ENCODE measurements at regions not wholly inside any gene's neighbourhood (a gene's known extent, or its start where the extent isn't known, plus 50 kb on each side); places are given as distances from the start of the nearest gene placed in this dataset.

DNA sequence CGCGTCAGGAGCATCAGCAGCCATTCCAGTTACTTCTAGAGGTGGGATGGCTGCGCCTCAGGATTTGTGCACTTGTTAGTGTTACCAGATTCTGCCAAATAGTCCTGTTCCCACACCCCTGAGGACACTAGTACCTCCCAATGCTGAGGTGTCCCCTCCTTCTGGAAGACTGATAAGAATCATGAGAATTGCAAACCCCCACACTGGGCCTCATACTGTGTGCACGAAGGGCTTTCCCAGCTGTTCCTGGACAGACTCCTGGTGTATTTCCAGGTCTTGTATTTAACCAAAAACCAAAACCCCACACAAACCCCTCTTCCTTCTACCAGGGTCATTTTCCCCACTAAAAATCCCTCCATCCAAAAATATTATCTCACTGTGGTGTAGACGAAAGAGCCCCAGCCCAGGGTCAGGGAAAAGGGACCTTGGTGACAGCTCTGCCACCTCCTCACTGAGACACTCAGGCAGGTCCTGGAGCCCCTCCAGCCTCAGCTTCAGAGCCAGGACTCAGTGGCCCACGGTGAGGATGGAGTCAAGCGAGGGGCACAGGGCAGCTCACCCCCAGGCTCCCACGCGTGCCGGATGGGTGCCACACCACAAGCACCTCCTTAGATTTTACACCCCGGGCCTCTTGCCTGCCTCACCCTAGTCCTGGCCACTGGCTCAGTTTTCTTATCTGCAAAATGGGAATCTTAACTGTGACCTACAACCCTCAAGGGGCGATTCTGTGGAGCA lies 131.4 kb upstream of the RUNX3 start:
- H3K4me1 ChIP-seq (ENCODE audit: control insufficient read depth in 2 of 2, insufficient read depth in 2 of 2, low read length in 2 of 2), result peaks cover 0 to 2% of the 10 kb centered on the region in 2 donors
- peaks cover 0 to 2% of the 10 kb centered on the region in 2 donors for H3K27me3 ChIP-seq (ENCODE audit: control insufficient read depth in 2 of 2, insufficient read depth in 2 of 2, low read length in 2 of 2)
- no peak overlapping the region for H3K27ac ChIP-seq (ENCODE audit: low read depth in 2 of 2, low read length in 2 of 2)

DNA sequence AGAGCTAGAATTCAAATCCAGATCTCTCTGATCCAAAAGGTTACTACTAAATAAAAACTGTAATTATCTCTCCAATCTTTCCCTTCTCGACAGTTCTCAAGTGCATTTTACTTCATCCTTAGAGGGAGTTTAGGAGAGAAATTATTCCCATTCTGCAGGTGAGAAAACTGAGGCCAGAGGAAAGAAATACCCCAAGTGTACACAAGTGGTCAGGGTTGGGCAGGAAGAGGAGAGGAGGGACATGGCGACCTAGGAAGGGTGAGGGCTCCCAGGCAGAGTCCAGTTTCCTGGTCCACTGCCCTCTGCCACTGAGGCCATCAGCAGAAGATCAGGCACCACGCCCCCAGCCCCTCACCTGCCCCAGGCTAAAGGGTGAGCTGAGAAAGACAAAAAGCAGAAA lies 127.1 kb upstream of the RUNX3 start:
- no peak overlapping the region for H3K4me3 ChIP-seq (ENCODE audit: low read length in 2 of 2)
- no peaks in the 10 kb centered on the region for H3K4me1 ChIP-seq (ENCODE audit: control insufficient read depth in 2 of 2, insufficient read depth in 2 of 2, low read length in 2 of 2)
- H3K27me3 ChIP-seq (ENCODE audit: control insufficient read depth in 2 of 2, insufficient read depth in 2 of 2, low read length in 2 of 2), result peaks cover 0 to 5% of the 10 kb centered on the region in 2 donors
- no peaks in the 10 kb centered on the region for H3K36me3 ChIP-seq (ENCODE audit: control insufficient read depth in 2 of 2, insufficient read depth in 2 of 2, low read length in 2 of 2)
- no peak overlapping the region for H3K9ac ChIP-seq (ENCODE audit: low read depth in 1 of 2, low read length in 2 of 2)
- no peak overlapping the region for H3K27ac ChIP-seq (ENCODE audit: low read depth in 2 of 2, low read length in 2 of 2)
- H3K9me3 ChIP-seq (ENCODE audit: control insufficient read depth in 2 of 2, low read length in 2 of 2), result no peaks in the 10 kb centered on the region

More for the DNA sequence above, 131.4 kb upstream of the RUNX3 start:
- no peak overlapping the region for H3K9ac ChIP-seq (ENCODE audit: low read depth in 1 of 2, low read length in 2 of 2)
- H3K4me3 ChIP-seq (ENCODE audit: low read length in 2 of 2), result no peak overlapping the region
- H3K36me3 ChIP-seq (ENCODE audit: control insufficient read depth in 2 of 2, insufficient read depth in 2 of 2, low read length in 2 of 2), result no peaks in the 10 kb centered on the region
- H3K9me3 ChIP-seq (ENCODE audit: control insufficient read depth in 2 of 2, low read length in 2 of 2), result no peaks in the 10 kb centered on the region

DNA sequence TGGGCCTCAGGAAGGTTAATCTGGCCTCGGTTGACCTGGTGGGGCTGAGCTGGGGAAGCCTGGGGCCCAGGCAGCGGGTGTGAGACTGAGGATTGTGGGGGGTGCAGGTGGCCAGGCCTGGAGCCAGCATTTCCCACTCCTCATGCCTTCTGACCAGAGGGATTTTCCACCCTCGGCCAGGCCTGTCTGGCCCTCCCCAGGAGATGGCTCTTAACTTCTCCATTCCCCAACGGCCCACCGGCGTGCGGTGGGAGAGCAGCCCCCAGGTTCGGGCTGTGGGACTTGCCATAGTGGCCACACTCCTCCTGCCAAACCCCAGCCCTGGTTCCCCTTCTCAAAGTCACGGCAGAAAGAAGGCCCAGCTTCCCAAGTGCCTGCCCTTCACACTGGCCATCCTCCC lies 126.5 kb upstream of the RUNX3 start:
- H3K4me1 ChIP-seq (ENCODE audit: control insufficient read depth in 2 of 2, insufficient read depth in 2 of 2, low read length in 2 of 2), result no peaks in the 10 kb centered on the region
- no peaks in the 10 kb centered on the region for H3K36me3 ChIP-seq (ENCODE audit: control insufficient read depth in 2 of 2, insufficient read depth in 2 of 2, low read length in 2 of 2)
- no peaks in the 10 kb centered on the region for H3K9me3 ChIP-seq (ENCODE audit: control insufficient read depth in 2 of 2, low read length in 2 of 2)
- H3K27ac ChIP-seq (ENCODE audit: low read depth in 2 of 2, low read length in 2 of 2), result no peak overlapping the region
- no peak overlapping the region for H3K9ac ChIP-seq (ENCODE audit: low read depth in 1 of 2, low read length in 2 of 2)
- no peak overlapping the region for H3K4me3 ChIP-seq (ENCODE audit: low read length in 2 of 2)
- peaks cover 0 to 5% of the 10 kb centered on the region in 2 donors for H3K27me3 ChIP-seq (ENCODE audit: control insufficient read depth in 2 of 2, insufficient read depth in 2 of 2, low read length in 2 of 2)

DNA sequence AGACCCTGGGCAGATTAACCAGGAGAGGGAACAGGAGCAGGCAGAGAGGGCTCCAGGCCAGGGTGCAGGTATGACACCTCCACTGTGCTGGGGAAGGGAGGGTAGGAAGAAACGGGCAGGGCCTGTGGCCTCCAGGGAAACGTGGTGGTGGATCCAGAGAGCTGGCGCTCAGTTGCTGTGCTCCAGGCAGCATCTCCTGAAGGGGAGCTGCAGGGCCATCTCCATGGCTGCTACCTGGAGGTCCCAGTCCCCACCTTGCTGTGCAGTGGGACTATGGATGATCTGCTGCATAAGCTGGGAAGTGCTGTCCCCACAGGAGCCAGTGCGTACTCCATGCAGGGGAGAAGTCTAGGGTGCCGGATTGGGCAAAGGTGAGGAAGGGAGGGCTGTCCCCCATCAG lies 125.9 kb upstream of the RUNX3 start:
- peaks cover 0 to 5% of the 10 kb centered on the region in 2 donors for H3K27me3 ChIP-seq (ENCODE audit: control insufficient read depth in 2 of 2, insufficient read depth in 2 of 2, low read length in 2 of 2)
- no peaks in the 10 kb centered on the region for H3K9me3 ChIP-seq (ENCODE audit: control insufficient read depth in 2 of 2, low read length in 2 of 2)
- H3K27ac ChIP-seq (ENCODE audit: low read depth in 2 of 2, low read length in 2 of 2), result no peak overlapping the region
- no peak overlapping the region for H3K4me3 ChIP-seq (ENCODE audit: low read length in 2 of 2)
- no peaks in the 10 kb centered on the region for H3K36me3 ChIP-seq (ENCODE audit: control insufficient read depth in 2 of 2, insufficient read depth in 2 of 2, low read length in 2 of 2)
- no peak overlapping the region for H3K9ac ChIP-seq (ENCODE audit: low read depth in 1 of 2, low read length in 2 of 2)
- no peaks in the 10 kb centered on the region for H3K4me1 ChIP-seq (ENCODE audit: control insufficient read depth in 2 of 2, insufficient read depth in 2 of 2, low read length in 2 of 2)

DNA sequence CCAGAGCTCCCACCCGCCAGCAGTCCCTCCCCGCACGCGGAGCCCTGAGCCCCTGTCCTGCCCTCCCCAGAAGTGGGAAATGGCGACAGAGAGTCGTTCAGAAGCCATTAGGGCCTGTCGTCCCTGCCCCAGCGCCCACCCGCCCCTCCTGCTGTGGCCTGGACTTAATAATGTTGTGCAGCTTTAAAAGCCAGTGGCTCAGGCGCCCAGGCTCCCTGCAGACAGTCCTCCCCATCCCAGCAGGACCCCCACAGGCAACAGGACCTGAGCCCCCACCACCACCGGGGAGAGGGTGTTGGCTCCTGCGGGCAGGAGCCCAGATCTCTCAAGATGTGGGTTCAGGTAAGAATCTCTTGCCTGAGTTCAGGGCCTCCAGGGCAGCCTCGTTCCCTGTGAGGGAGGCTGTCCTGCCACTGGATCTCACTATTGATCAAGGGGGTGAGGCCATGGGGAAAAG lies 125.3 kb upstream of the RUNX3 start:
- Histone ChIP-seq H3K27ac (ENCODE audit: low read depth in 2 of 2, low read length in 2 of 2) (no peak overlapping the region), H3K36me3 (ENCODE audit: control insufficient read depth in 2 of 2, insufficient read depth in 2 of 2, low read length in 2 of 2) (no peaks in the 10 kb centered on the region), H3K9me3 (ENCODE audit: control insufficient read depth in 2 of 2, low read length in 2 of 2) (no peaks in the 10 kb centered on the region), H3K9ac (ENCODE audit: low read depth in 1 of 2, low read length in 2 of 2) (no peak overlapping the region), H3K4me1 (ENCODE audit: control insufficient read depth in 2 of 2, insufficient read depth in 2 of 2, low read length in 2 of 2) (no peaks in the 10 kb centered on the region), H3K4me3 (ENCODE audit: low read length in 2 of 2) (no peak overlapping the region), H3K27me3 (ENCODE audit: control insufficient read depth in 2 of 2, insufficient read depth in 2 of 2, low read length in 2 of 2) (peaks cover 0 to 5% of the 10 kb centered on the region in 2 donors)

DNA sequence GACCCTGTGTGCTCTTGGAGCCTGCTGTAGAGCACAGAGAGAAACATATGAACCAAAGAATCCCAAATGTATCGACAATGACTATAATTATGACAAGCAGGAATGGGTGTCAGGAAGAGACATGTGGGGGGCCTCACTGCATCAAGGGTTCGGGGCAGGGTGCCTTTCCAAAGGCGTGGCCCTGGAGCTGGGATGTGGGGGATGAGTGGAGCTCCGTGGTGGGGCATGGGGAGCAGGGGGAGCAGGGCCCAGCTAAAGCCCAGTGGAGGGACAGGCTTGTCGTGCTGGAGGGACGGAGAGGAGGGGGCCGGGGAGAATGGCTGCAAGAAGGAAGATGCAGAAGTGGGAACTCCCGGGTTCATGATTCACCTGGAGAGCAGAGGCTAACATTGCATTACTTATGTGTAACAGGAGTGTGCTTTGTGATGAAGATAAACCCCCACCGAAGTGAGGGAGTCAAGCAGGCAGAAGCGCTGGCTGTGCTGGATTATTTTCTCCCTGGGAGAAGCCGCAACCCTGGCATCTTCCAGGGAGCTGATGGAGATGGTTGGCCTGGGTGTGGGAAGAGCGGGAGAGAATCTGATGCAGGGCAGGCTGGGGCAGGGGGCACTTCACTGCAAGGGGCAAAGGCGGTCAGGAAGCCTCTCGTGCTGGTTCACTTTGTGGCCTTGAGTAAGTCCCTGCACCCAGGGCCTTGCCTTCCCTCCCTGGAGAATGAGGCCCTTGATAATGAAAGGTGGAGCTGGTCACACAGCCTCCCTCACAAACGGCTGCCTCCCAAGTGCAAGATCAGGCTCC lies 124.6 kb upstream of the RUNX3 start:
- H3K36me3 ChIP-seq (ENCODE audit: control insufficient read depth in 2 of 2, insufficient read depth in 2 of 2, low read length in 2 of 2), result no peaks in the 10 kb centered on the region
- H3K4me3 ChIP-seq (ENCODE audit: low read length in 2 of 2), result no peak overlapping the region
- H3K4me1 ChIP-seq (ENCODE audit: control insufficient read depth in 2 of 2, insufficient read depth in 2 of 2, low read length in 2 of 2), result no peaks in the 10 kb centered on the region
- H3K9ac ChIP-seq (ENCODE audit: low read depth in 1 of 2, low read length in 2 of 2), result no peak overlapping the region
- H3K27me3 ChIP-seq (ENCODE audit: control insufficient read depth in 2 of 2, insufficient read depth in 2 of 2, low read length in 2 of 2), result peaks cover 0 to 5% of the 10 kb centered on the region in 2 donors
- no peaks in the 10 kb centered on the region for H3K9me3 ChIP-seq (ENCODE audit: control insufficient read depth in 2 of 2, low read length in 2 of 2)
- H3K27ac ChIP-seq (ENCODE audit: low read depth in 2 of 2, low read length in 2 of 2), result no peak overlapping the region

DNA sequence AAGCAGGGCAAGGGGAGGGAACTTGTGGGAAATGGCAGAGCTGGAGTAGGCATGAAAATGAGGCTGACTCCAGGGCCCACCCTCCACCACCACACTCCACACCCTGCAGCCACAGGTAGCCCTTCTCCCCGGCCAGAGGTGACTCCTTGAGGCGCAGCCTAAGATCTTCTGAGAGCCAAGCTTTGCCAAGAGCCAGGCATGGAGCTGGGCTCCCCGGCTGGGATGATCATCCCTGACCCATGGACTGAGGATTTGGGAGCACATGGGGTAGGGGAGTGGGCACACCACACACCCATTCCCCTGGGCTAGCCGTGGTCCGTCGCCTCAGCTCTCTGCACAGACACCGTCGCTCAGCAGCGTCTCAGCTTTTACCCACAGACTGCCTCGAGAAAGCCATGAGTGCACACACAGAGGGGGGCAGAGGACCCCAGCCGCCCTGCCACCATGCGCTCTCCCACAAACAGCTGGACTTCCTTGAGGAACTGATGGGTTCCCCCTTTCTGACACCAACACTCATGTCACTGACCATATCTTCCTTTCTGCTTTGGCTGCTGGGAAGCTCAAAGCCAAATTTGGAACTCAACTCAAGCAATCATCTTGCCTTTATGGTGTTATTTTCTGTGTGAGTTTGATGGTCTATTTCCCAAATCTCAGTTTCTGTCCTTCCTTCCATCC lies 123.6 kb upstream of the RUNX3 start:
- H3K9me3 ChIP-seq (ENCODE audit: control insufficient read depth in 2 of 2, low read length in 2 of 2), result no peaks in the 10 kb centered on the region
- no peak overlapping the region for H3K27ac ChIP-seq (ENCODE audit: low read depth in 2 of 2, low read length in 2 of 2)
- H3K9ac ChIP-seq (ENCODE audit: low read depth in 1 of 2, low read length in 2 of 2), result no peak overlapping the region
- no peaks in the 10 kb centered on the region for H3K36me3 ChIP-seq (ENCODE audit: control insufficient read depth in 2 of 2, insufficient read depth in 2 of 2, low read length in 2 of 2)
- no peaks in the 10 kb centered on the region for H3K4me1 ChIP-seq (ENCODE audit: control insufficient read depth in 2 of 2, insufficient read depth in 2 of 2, low read length in 2 of 2)
- no peak overlapping the region for H3K4me3 ChIP-seq (ENCODE audit: low read length in 2 of 2)
- H3K27me3 ChIP-seq (ENCODE audit: control insufficient read depth in 2 of 2, insufficient read depth in 2 of 2, low read length in 2 of 2), result peaks cover 0 to 5% of the 10 kb centered on the region in 2 donors

DNA sequence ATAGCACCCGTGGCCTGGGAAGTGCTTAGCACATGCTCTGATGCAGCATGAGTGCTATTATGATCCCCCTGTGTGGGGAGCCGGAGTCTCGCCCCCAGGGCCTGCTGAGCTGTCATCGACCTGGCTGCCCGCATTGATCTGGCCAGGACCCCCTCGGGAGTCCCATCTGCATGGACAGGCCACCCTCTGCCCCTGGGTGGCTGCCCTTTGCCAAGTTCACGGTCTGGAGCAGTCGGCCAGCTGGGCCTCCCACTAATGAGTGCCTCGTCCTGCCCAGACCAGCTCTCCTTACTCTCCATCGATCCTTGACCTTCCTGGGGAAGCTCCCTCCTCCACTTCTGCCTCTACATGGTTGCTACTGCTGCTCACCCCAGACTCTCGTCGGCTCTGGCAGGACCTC lies 121.8 kb upstream of the RUNX3 start:
- no peak overlapping the region for H3K27ac ChIP-seq (ENCODE audit: low read depth in 2 of 2, low read length in 2 of 2)
- H3K4me1 ChIP-seq (ENCODE audit: control insufficient read depth in 2 of 2, insufficient read depth in 2 of 2, low read length in 2 of 2), result no peaks in the 10 kb centered on the region
- H3K36me3 ChIP-seq (ENCODE audit: control insufficient read depth in 2 of 2, insufficient read depth in 2 of 2, low read length in 2 of 2), result no peaks in the 10 kb centered on the region
- no peaks in the 10 kb centered on the region for H3K9me3 ChIP-seq (ENCODE audit: control insufficient read depth in 2 of 2, low read length in 2 of 2)
- no peak overlapping the region for H3K9ac ChIP-seq (ENCODE audit: low read depth in 1 of 2, low read length in 2 of 2)
- H3K27me3 ChIP-seq (ENCODE audit: control insufficient read depth in 2 of 2, insufficient read depth in 2 of 2, low read length in 2 of 2), result peaks cover 0 to 3% of the 10 kb centered on the region in 2 donors
- H3K4me3 ChIP-seq (ENCODE audit: low read length in 2 of 2), result no peak overlapping the region

DNA sequence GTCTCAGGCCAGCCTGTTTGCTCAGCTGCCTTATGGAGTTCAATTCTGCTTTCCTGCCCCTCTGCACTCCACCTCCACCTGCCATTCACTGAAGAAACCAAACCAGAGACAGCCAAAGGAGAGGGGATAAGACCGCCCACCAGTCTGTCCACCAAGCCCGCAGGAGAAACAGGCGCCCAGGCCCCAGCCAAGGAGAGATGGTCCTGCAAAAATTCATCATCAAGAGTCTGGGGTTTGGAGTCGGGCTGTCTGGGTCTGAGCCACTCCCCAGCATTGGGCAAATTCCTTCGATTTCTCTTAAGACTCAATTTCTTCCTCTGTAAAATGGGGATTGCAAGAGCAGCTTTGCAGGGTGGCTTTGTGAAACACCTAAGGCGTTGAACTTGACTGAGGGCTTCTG lies 121.4 kb upstream of the RUNX3 start:
- no peaks in the 10 kb centered on the region for H3K9me3 ChIP-seq (ENCODE audit: control insufficient read depth in 2 of 2, low read length in 2 of 2)
- H3K27ac ChIP-seq (ENCODE audit: low read depth in 2 of 2, low read length in 2 of 2), result no peak overlapping the region
- no peak overlapping the region for H3K9ac ChIP-seq (ENCODE audit: low read depth in 1 of 2, low read length in 2 of 2)
- peaks cover 0 to 3% of the 10 kb centered on the region in 2 donors for H3K27me3 ChIP-seq (ENCODE audit: control insufficient read depth in 2 of 2, insufficient read depth in 2 of 2, low read length in 2 of 2)
- H3K36me3 ChIP-seq (ENCODE audit: control insufficient read depth in 2 of 2, insufficient read depth in 2 of 2, low read length in 2 of 2), result no peaks in the 10 kb centered on the region
- no peaks in the 10 kb centered on the region for H3K4me1 ChIP-seq (ENCODE audit: control insufficient read depth in 2 of 2, insufficient read depth in 2 of 2, low read length in 2 of 2)
- no peak overlapping the region for H3K4me3 ChIP-seq (ENCODE audit: low read length in 2 of 2)

DNA sequence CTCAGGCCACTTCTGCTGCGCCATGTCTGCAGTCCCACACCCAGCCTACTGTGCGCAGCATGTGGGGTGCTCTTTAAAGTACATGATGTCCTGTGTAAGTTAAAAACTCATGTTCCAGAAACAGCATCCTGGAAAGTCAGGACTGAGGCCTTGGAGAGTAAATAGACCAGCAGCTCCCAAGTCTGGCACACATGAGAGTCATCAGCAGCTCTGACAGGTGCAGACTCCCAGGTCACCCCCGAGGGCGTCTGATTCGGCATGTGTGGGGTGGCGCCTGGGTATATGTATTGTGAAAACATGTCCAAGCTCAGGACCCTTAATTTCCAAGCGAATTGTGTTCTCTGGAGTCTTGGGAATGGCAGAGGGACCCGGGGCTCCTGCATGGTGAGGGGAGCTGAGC lies 120.1 kb upstream of the RUNX3 start:
- Histone ChIP-seq H3K4me1 (ENCODE audit: control insufficient read depth in 2 of 2, insufficient read depth in 2 of 2, low read length in 2 of 2) (no peaks in the 10 kb centered on the region), H3K27ac (ENCODE audit: low read depth in 2 of 2, low read length in 2 of 2) (no peak overlapping the region), H3K27me3 (ENCODE audit: control insufficient read depth in 2 of 2, insufficient read depth in 2 of 2, low read length in 2 of 2) (peaks cover 0 to 3% of the 10 kb centered on the region in 2 donors), H3K36me3 (ENCODE audit: control insufficient read depth in 2 of 2, insufficient read depth in 2 of 2, low read length in 2 of 2) (no peaks in the 10 kb centered on the region), H3K9ac (ENCODE audit: low read depth in 1 of 2, low read length in 2 of 2) (no peak overlapping the region), H3K9me3 (ENCODE audit: control insufficient read depth in 2 of 2, low read length in 2 of 2) (no peaks in the 10 kb centered on the region), H3K4me3 (ENCODE audit: low read length in 2 of 2) (no peak overlapping the region)
